NCI-H1417 (cell line): ENCODE measurements at regions not wholly inside any gene's neighbourhood (a gene's known extent, or its start where the extent isn't known, plus 50 kb on each side); places are given as distances from the start of the nearest gene placed in this dataset.
"Not testable (repeated sequence)": the region's sequence is repeated elsewhere in the genome, so short reads cannot be mapped to it uniquely, and the experiment has no call there.

ENCODE experiments used
- DNase-seq, 3 experiments: peaks; one replicate each; lab custom pipeline; 2025; lab: John Stamatoyannopoulos, UW

GRCh38 chr4:148542922-148543623, 100.9 kb upstream of the NR3C2 start:
- no peak for DNase-seq

- no peak for DNase-seq
Observed at GRCh38 chr4:148540622-148541326, 98.6 kb upstream of the NR3C2 start.

GRCh38 chr4:148539387-148539786, 97.2 kb upstream of the NR3C2 start:
- no peak for DNase-seq

GRCh38 chr4:148533851-148534250, 91.6 kb upstream of the NR3C2 start:
- DNase-seq, result not testable (repeated sequence)

- DNase-seq, result no peak
Observed at GRCh38 chr4:148530114-148530513, 87.9 kb upstream of the NR3C2 start.

- DNase-seq, result no peak
Observed at GRCh38 chr4:148527571-148527970, 85.4 kb upstream of the NR3C2 start.

GRCh38 chr4:148522995-148523394, 80.8 kb upstream of the NR3C2 start:
- DNase-seq, result no peak

- no peak for DNase-seq
Observed at GRCh38 chr4:148515248-148515647, 73.0 kb upstream of the NR3C2 start.

GRCh38 chr4:148514581-148514980, 72.4 kb upstream of the NR3C2 start:
- no peak for DNase-seq

- DNase-seq, result no peak
Observed at GRCh38 chr4:148514041-148514440, 71.8 kb upstream of the NR3C2 start.

GRCh38 chr4:148510211-148510610, 68.0 kb upstream of the NR3C2 start:
- DNase-seq, result no peak

GRCh38 chr4:148503681-148504080, 61.5 kb upstream of the NR3C2 start:
- no peak for DNase-seq

- no peak for DNase-seq
Observed at GRCh38 chr4:148497258-148497657, 55.0 kb upstream of the NR3C2 start.

- DNase-seq, result no peak
Observed at GRCh38 chr4:148495463-148495862, 53.2 kb upstream of the NR3C2 start.
